ENCODE measurements at regions not wholly inside any gene's neighbourhood (a gene's known extent, or its start where the extent isn't known, plus 50 kb on each side); places are given as distances from the start of the nearest gene placed in this dataset.

GRCh38 chr3:174662653-174663052, 196.5 kb upstream of the NAALADL2 start:
- no peak for TF ChIP-seq ZNF354C (tag by site-specific recombination; IDR thresholded peaks at IDR 0.05; ENCODE audit: borderline replicate concordance, low read depth)
- TF ChIP-seq REST (tag by site-specific recombination; IDR thresholded peaks at IDR 0.05) = no peak
- no peak for TF ChIP-seq ZBTB49 (tag by site-specific recombination; IDR thresholded peaks at IDR 0.05; ENCODE audit: low read depth)
- no peak for TF ChIP-seq ZBTB17 (tag by site-specific recombination; IDR thresholded peaks at IDR 0.05)
- no peak for TF ChIP-seq CTCF (tag by site-specific recombination; IDR thresholded peaks at IDR 0.05)

Data from HEK293 (cell line).